ENCODE measurements at regions not wholly inside any gene's neighbourhood (a gene's known extent, or its start where the extent isn't known, plus 50 kb on each side); places are given as distances from the start of the nearest gene placed in this dataset.

DNA sequence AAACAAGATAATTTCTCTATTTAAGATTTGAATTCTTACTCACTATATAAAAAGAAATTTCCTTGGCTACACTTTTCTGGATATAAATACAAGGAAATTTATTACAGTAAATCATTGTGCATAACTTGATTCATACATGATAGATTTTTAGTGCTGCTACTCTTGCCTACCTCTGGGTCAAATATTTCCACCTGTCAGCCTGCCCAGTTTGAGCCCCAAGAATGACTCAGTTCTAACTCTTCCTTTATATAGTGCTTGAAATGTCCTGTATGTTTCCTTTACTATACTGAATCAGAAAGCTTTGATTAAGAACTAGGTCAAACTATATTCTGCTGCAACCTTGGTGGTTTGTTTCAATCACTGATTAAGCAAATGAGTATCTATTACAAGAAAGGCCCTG, 147.4 kb upstream of the FTMT start:
- no peaks in the 10 kb centered on the region for H3K27me3 Mint-ChIP-seq (ENCODE audit: insufficient read depth, low read depth)
- H3K4me3 ChIP-seq = no peak overlapping the region
- no peak overlapping the region for H3K27ac ChIP-seq
- TF ChIP-seq EZH2phosphoT487 (IDR thresholded peaks at IDR 0.05) (no peak), EZH2 (IDR thresholded peaks at IDR 0.05) (no peak)
- TF ChIP-seq, protein P1, sequence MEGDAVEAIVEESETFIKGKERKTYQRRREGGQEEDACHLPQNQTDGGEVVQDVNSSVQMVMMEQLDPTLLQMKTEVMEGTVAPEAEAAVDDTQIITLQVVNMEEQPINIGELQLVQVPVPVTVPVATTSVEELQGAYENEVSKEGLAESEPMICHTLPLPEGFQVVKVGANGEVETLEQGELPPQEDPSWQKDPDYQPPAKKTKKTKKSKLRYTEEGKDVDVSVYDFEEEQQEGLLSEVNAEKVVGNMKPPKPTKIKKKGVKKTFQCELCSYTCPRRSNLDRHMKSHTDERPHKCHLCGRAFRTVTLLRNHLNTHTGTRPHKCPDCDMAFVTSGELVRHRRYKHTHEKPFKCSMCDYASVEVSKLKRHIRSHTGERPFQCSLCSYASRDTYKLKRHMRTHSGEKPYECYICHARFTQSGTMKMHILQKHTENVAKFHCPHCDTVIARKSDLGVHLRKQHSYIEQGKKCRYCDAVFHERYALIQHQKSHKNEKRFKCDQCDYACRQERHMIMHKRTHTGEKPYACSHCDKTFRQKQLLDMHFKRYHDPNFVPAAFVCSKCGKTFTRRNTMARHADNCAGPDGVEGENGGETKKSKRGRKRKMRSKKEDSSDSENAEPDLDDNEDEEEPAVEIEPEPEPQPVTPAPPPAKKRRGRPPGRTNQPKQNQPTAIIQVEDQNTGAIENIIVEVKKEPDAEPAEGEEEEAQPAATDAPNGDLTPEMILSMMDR (IDR thresholded peaks at IDR 0.05) = no peak
- H3K4me3 Mint-ChIP-seq = no peak overlapping the region
- DNase-seq (ENCODE audit: low spot score) = no peak
- no peaks in the 10 kb centered on the region for H3F3A ChIP-seq (ENCODE audit: low read depth)
- H3K9me3 Mint-ChIP-seq = no peaks in the 10 kb centered on the region
- no peak overlapping the region for H2AFZ ChIP-seq (replicated peaks)
- H4K20me1 ChIP-seq (ENCODE audit: low read depth) = no peaks in the 10 kb centered on the region
- H3K79me2 ChIP-seq (ENCODE audit: low read depth) = no peaks in the 10 kb centered on the region
- H3K27me3 ChIP-seq = no peaks in the 10 kb centered on the region
- no peaks in the 10 kb centered on the region for H3K36me3 Mint-ChIP-seq
- H3K9ac ChIP-seq = no peak overlapping the region
- H3K9me3 ChIP-seq (ENCODE audit: low read depth) = no peaks in the 10 kb centered on the region
- H3K36me3 ChIP-seq = no peaks in the 10 kb centered on the region
- no peak overlapping the region for H3K4me2 ChIP-seq
- H3K4me1 Mint-ChIP-seq = no peaks in the 10 kb centered on the region
- no peak overlapping the region for H3K27ac Mint-ChIP-seq
- H3K4me1 ChIP-seq = no peaks in the 10 kb centered on the region

DNA sequence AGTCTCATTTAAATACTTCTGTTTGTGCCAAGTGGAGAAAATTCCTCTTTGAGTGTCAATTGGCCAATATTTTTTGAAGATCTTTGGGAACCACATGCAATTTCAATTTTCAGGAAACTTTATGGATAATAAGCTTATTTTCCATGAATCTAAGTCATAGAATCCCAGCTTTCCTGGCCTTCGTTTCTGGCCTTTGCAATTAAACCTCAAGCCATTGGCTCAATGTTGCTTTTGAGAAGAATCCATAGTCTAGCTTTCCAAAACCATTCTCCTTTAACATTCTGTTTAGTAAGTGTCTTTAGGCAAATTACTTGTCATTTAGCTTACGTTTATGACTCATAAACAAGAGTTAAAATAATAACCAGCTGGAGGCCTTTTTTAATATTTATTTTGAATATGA, 145.0 kb upstream of the FTMT start:
- Histone ChIP-seq H3F3A (ENCODE audit: low read depth) (no peaks in the 10 kb centered on the region), H3K9me3 (ENCODE audit: low read depth) (no peaks in the 10 kb centered on the region), H3K79me2 (ENCODE audit: low read depth) (no peaks in the 10 kb centered on the region), H3K4me3 (no peak overlapping the region), H3K9ac (no peak overlapping the region), H3K36me3 (no peaks in the 10 kb centered on the region), H4K20me1 (ENCODE audit: low read depth) (no peaks in the 10 kb centered on the region), H3K27me3 (no peaks in the 10 kb centered on the region), H3K4me1 (no peaks in the 10 kb centered on the region), H3K4me2 (no peak overlapping the region), H3K27ac (no peak overlapping the region), H2AFZ (replicated peaks) (no peak overlapping the region)
- no peak overlapping the region for H3K4me3 Mint-ChIP-seq
- H3K27me3 Mint-ChIP-seq (ENCODE audit: insufficient read depth, low read depth) = no peaks in the 10 kb centered on the region
- H3K4me1 Mint-ChIP-seq = no peaks in the 10 kb centered on the region
- DNase-seq (ENCODE audit: low spot score) = no peak
- no peak overlapping the region for H3K27ac Mint-ChIP-seq
- H3K9me3 Mint-ChIP-seq = no peaks in the 10 kb centered on the region
- TF ChIP-seq EZH2phosphoT487 (IDR thresholded peaks at IDR 0.05) (no peak), EZH2 (IDR thresholded peaks at IDR 0.05) (no peak)
- TF ChIP-seq, protein P1 (IDR thresholded peaks at IDR 0.05) = no peak
- no peaks in the 10 kb centered on the region for H3K36me3 Mint-ChIP-seq

DNA sequence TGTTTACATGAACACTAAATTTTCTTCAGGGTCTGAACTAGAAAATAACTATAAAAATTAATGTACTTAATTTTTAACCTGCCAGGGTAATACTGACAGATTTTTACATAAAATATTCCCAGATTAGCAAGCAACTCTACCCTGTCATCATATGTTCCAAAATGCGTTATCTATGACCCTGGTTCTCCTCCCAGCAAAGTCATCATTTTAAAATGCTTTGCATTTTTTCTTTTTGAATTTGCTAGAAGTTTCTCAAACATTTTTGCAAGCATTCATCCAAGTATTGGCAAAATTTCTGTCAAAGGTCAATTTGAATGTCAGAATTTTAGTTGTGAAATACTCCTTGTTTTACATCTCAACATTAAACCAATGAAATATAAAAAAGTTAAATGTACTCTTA, 144.5 kb upstream of the FTMT start:
- H3K27ac Mint-ChIP-seq = no peak overlapping the region
- H3K4me3 Mint-ChIP-seq = no peak overlapping the region
- H3F3A ChIP-seq (ENCODE audit: low read depth) = no peaks in the 10 kb centered on the region
- H3K79me2 ChIP-seq (ENCODE audit: low read depth) = no peaks in the 10 kb centered on the region
- H3K4me3 ChIP-seq = no peak overlapping the region
- H3K36me3 ChIP-seq = no peaks in the 10 kb centered on the region
- H3K27me3 Mint-ChIP-seq (ENCODE audit: insufficient read depth, low read depth) = no peaks in the 10 kb centered on the region
- no peaks in the 10 kb centered on the region for H3K9me3 Mint-ChIP-seq
- H4K20me1 ChIP-seq (ENCODE audit: low read depth) = no peaks in the 10 kb centered on the region
- H3K36me3 Mint-ChIP-seq = no peaks in the 10 kb centered on the region
- H3K9ac ChIP-seq = no peak overlapping the region
- DNase-seq (ENCODE audit: low spot score) = no peak
- TF ChIP-seq EZH2 (IDR thresholded peaks at IDR 0.05) = no peak
- no peak for TF ChIP-seq EZH2phosphoT487 (IDR thresholded peaks at IDR 0.05)
- TF ChIP-seq, protein P1 (IDR thresholded peaks at IDR 0.05) = no peak
- H3K4me2 ChIP-seq = no peak overlapping the region
- H3K9me3 ChIP-seq (ENCODE audit: low read depth) = no peaks in the 10 kb centered on the region
- H3K27me3 ChIP-seq = no peaks in the 10 kb centered on the region
- no peak overlapping the region for H2AFZ ChIP-seq (replicated peaks)
- H3K27ac ChIP-seq = no peak overlapping the region
- H3K4me1 ChIP-seq = no peaks in the 10 kb centered on the region
- H3K4me1 Mint-ChIP-seq = no peaks in the 10 kb centered on the region

DNA sequence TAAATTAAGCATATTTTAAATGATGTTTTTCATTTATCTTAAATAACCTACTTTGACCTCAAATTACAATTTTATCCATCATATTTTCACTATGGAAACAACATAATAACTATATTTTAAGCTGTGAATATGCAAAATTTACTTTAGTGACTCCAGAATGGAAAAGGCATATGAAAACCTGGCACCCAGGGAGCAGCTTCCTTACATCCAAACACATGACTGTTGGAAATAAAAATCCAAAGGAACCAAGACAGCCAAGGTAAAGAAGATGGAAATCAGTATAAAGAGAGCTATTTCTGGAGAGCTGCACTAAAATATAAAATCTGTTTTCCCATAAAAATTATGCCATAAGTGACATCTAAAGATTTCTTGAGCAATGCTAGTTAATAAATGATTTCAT, 140.3 kb upstream of the FTMT start:
- Mint-ChIP-seq H3K27ac (no peak overlapping the region), H3K27me3 (ENCODE audit: insufficient read depth, low read depth) (no peaks in the 10 kb centered on the region), H3K36me3 (no peaks in the 10 kb centered on the region), H3K9me3 (no peaks in the 10 kb centered on the region), H3K4me1 (no peaks in the 10 kb centered on the region), H3K4me3 (no peak overlapping the region)
- no peak for DNase-seq (ENCODE audit: low spot score)
- Histone ChIP-seq H3K36me3 (no peaks in the 10 kb centered on the region), H3K9ac (no peak overlapping the region), H3K27ac (no peak overlapping the region), H2AFZ (replicated peaks) (no peak overlapping the region), H3K9me3 (ENCODE audit: low read depth) (no peaks in the 10 kb centered on the region), H3K4me3 (no peak overlapping the region), H3K4me2 (no peak overlapping the region), H3K27me3 (no peaks in the 10 kb centered on the region), H3K79me2 (ENCODE audit: low read depth) (no peaks in the 10 kb centered on the region), H4K20me1 (ENCODE audit: low read depth) (no peaks in the 10 kb centered on the region), H3K4me1 (no peaks in the 10 kb centered on the region), H3F3A (ENCODE audit: low read depth) (no peaks in the 10 kb centered on the region)
- TF ChIP-seq, protein P1 (IDR thresholded peaks at IDR 0.05) = no peak
- TF ChIP-seq EZH2phosphoT487 (IDR thresholded peaks at IDR 0.05) = no peak
- no peak for TF ChIP-seq EZH2 (IDR thresholded peaks at IDR 0.05)

Data from neural progenitor cell (in vitro differentiated cells).